ENCODE measurements at regions not wholly inside any gene's neighbourhood (a gene's known extent, or its start where the extent isn't known, plus 50 kb on each side); places are given as distances from the start of the nearest gene placed in this dataset.
A peak's percentile ranks its signal among the peaks of the same experiment; 100 is the strongest.

DNA sequence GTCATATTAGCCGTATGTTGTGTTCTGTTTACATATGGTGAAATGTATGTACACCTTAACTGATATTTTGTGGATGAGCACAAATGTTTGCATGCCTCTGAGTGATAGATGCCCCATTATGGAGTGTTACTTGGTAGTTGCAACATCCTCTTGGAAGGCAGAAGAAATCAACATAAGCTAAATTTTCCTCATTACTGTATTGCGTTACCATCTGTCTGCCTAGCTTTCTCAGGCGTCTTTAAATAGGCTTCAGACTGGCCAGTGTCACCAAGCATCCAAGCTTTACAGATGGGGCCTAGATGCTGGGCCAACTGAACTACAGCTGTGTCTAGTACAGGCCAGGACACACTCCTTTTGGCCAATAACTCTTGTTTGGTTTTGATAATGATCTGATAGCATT lies 250.6 kb downstream of the SAMD5 start:
- peak overlapping the region; percentile 48 for H3K27ac ChIP-seq
- H3K4me1 ChIP-seq (replicated peaks): peaks cover 23% of the 10 kb centered on the region
- no peaks in the 10 kb centered on the region for H3K27me3 ChIP-seq (replicated peaks)
- DNase-seq (ENCODE audit: low read depth in 1 of 2, low spot score in 2 of 2): peak in 1 of 2 experiments; percentile 31
- no peak overlapping the region for H3K4me3 ChIP-seq
- H3K9me3 ChIP-seq (replicated peaks): no peaks in the 10 kb centered on the region
- no peaks in the 10 kb centered on the region for H3K36me3 ChIP-seq

GRCh38 chr6:147759536-147759935 lies 251.0 kb downstream of the SAMD5 start:
- Histone ChIP-seq H3K4me3 (no peak overlapping the region), H3K27me3 (replicated peaks) (no peaks in the 10 kb centered on the region), H3K27ac (peak overlapping the region; percentile 48), H3K9me3 (replicated peaks) (no peaks in the 10 kb centered on the region), H3K4me1 (replicated peaks) (peaks cover 23% of the 10 kb centered on the region), H3K36me3 (no peaks in the 10 kb centered on the region)
- DNase-seq (ENCODE audit: low read depth in 1 of 2, low spot score in 2 of 2): no peak

DNA sequence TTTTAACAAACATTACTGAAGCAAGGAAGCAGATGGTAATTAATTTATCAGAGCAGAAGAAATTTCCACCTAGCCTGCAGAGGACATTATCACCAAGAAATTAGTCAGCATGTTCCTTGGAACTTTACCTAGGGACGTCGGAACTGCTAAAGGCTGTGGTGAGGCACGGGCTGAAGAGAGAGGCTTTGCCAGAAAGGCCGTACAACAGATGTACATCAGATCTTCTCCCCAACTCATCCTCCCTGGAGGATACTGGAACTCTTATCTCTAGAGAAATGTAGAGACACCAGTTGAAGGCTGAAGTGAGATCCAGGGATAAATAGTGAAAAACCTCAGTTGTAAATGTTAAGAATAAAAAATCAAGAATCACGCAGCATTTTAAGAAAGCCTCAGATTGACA lies 257.1 kb downstream of the SAMD5 start:
- Histone ChIP-seq H3K36me3 (no peaks in the 10 kb centered on the region), H3K4me3 (no peak overlapping the region), H3K9me3 (replicated peaks) (no peaks in the 10 kb centered on the region), H3K27ac (no peak overlapping the region), H3K4me1 (replicated peaks) (0 out of 2 replicates have a peak, but pooled peaks cover 3% of the 10 kb centered on the region), H3K27me3 (replicated peaks) (no peaks in the 10 kb centered on the region)
- no peak for DNase-seq (ENCODE audit: low read depth in 1 of 2, low spot score in 2 of 2)

DNA sequence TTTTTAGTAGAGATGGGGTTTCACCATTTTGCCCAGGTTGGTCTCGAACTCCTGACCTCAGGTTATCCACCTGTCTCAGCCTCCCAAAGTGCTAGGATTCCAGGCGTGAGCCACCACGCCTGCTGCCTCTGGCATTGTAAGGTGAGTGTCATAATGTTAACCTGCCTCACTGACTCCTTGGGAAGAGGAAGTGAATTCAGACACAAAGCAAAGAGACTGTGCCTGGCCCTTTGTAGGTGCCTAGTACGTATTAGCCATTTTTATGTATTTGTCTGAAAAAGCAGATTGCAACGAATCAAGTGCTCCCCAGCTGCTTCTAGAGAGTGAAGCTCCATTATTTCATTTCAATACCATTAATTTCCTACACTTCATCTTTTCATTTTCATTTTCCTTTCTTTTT lies 260.5 kb downstream of the SAMD5 start:
- H3K9me3 ChIP-seq (replicated peaks): no peaks in the 10 kb centered on the region
- DNase-seq (ENCODE audit: low read depth in 1 of 2, low spot score in 2 of 2): no peak

DNA sequence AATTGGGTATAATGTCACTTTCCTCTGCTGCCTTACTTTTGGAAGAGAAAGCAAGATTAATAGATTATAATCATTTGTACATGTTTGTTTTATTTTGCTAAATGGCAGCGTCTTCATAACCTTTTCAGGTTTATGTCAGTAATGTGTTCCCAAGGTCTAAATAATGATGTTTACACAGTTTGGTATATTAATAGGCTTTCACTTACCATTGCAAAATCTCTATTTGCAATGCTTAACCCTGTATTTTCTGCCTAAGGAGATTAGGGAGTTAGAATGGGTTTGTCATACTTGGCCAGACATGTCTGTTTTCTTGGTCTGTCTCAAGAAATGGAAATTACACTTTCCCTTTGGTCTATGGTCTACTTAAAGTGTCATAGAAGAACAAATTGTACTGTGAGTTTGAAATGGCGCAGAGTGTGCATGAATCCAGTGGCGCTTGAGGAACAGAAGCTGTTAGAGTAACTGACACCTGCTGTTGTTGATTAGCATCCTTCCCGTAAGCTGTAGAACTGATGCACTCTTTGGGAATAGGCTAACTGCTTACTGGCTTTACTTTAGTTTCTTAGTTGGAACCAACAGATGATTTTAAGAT lies 261.1 kb downstream of the SAMD5 start:
- Histone ChIP-seq H3K27me3 (replicated peaks) (no peaks in the 10 kb centered on the region), H3K27ac (no peak overlapping the region), H3K4me1 (replicated peaks) (no peaks in the 10 kb centered on the region), H3K36me3 (no peaks in the 10 kb centered on the region), H3K9me3 (replicated peaks) (no peaks in the 10 kb centered on the region), H3K4me3 (no peak overlapping the region)
- no peak for DNase-seq (ENCODE audit: low read depth in 1 of 2, low spot score in 2 of 2)

More for the DNA sequence above, 260.5 kb downstream of the SAMD5 start:
- H3K4me1 ChIP-seq (replicated peaks): no peaks in the 10 kb centered on the region
- no peak overlapping the region for H3K27ac ChIP-seq
- H3K27me3 ChIP-seq (replicated peaks): no peaks in the 10 kb centered on the region
- no peak overlapping the region for H3K4me3 ChIP-seq
- H3K36me3 ChIP-seq: no peaks in the 10 kb centered on the region

DNA sequence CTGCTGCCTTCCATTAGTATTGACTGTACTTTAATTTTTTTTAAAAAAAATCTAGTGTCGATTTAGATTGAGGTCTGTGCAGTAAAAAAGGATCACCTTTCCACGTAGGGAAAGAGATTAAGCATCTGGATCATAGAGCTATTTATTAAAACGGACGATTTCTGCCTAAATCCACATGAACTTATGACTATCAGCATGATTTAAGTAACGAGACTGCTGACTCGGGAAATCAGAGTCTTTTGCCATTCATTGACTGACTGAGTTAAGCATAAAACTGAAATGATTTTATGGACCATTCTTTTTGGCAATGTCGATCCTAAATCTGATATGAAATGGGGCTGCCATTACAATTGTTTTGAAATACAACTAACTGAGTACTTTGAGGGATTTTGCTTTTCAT lies 261.7 kb downstream of the SAMD5 start:
- no peaks in the 10 kb centered on the region for H3K9me3 ChIP-seq (replicated peaks)
- H3K27me3 ChIP-seq (replicated peaks): no peaks in the 10 kb centered on the region
- no peak overlapping the region for H3K4me3 ChIP-seq
- no peak overlapping the region for H3K27ac ChIP-seq
- no peaks in the 10 kb centered on the region for H3K36me3 ChIP-seq
- no peak for DNase-seq (ENCODE audit: low read depth in 1 of 2, low spot score in 2 of 2)
- no peaks in the 10 kb centered on the region for H3K4me1 ChIP-seq (replicated peaks)

GRCh38 chr6:147772724-147773123 lies 264.2 kb downstream of the SAMD5 start:
- H3K4me1 ChIP-seq (replicated peaks): no peaks in the 10 kb centered on the region
- DNase-seq (ENCODE audit: low read depth in 1 of 2, low spot score in 2 of 2): no peak
- H3K27me3 ChIP-seq (replicated peaks): no peaks in the 10 kb centered on the region
- no peak overlapping the region for H3K4me3 ChIP-seq
- no peaks in the 10 kb centered on the region for H3K36me3 ChIP-seq
- H3K9me3 ChIP-seq (replicated peaks): no peaks in the 10 kb centered on the region
- H3K27ac ChIP-seq: no peak overlapping the region

DNA sequence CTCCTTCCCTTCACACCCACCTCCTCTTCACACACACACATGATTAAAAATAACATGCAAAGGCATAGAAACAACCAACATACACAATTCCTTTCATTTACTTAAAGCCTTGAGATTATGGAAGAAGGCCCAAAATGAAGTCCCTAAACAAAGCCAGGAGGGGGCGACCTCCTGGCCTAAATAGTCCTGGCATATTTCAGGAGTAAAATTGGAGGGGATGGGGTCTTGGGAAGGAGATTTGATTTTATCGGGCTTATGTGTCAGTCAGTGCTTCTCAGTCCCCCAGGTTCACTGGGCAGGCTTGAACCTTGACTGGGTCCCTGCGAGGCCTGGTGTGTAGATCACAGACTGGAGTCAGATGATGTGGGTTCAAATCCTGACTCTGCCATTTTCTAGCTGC lies 266.4 kb downstream of the SAMD5 start:
- Histone ChIP-seq H3K27ac (no peak overlapping the region), H3K36me3 (no peaks in the 10 kb centered on the region), H3K4me3 (no peak overlapping the region), H3K27me3 (replicated peaks) (no peaks in the 10 kb centered on the region), H3K9me3 (replicated peaks) (no peaks in the 10 kb centered on the region), H3K4me1 (replicated peaks) (no peaks in the 10 kb centered on the region)
- DNase-seq (ENCODE audit: low read depth in 1 of 2, low spot score in 2 of 2): no peak

- H3K9me3 ChIP-seq (replicated peaks): no peaks in the 10 kb centered on the region
- no peaks in the 10 kb centered on the region for H3K4me1 ChIP-seq (replicated peaks)
- H3K27ac ChIP-seq: no peak overlapping the region
- H3K36me3 ChIP-seq: no peaks in the 10 kb centered on the region
- no peak for DNase-seq (ENCODE audit: low read depth in 1 of 2, low spot score in 2 of 2)
- no peak overlapping the region for H3K4me3 ChIP-seq
- no peaks in the 10 kb centered on the region for H3K27me3 ChIP-seq (replicated peaks)
These were observed 268.2 kb downstream of the SAMD5 start for GRCh38 chr6:147776631-147777213.

- Histone ChIP-seq H3K4me3 (no peak overlapping the region), H3K4me1 (replicated peaks) (peaks cover 7% of the 10 kb centered on the region)
These were observed 271.1 kb downstream of the SAMD5 start for GRCh38 chr6:147779624-147780023.

DNA sequence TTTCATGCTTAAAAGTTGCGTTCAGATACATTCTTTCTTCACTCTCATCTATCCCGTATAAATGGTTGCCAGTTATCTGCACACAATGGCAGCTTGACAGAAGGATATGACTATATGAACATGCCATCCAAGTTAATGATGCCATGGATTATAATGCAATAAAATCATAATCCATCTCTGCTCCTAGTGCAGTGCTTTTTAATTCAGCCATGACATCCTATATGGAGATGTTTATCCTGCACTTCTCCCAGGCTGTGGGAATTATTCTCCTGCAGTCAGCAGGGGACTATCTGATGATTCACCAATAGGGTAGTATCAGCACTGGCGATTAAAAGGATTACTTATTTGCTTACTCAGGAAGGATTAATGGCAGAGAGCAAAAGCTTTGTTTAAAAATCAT lies 273.8 kb downstream of the SAMD5 start:
- DNase-seq (ENCODE audit: low read depth in 1 of 2, low spot score in 2 of 2): peak in 1 of 2 experiments; percentile 36

More at GRCh38 chr6:147779624-147780023, 271.1 kb downstream of the SAMD5 start:
- Histone ChIP-seq H3K9me3 (replicated peaks) (no peaks in the 10 kb centered on the region), H3K27me3 (replicated peaks) (no peaks in the 10 kb centered on the region), H3K36me3 (no peaks in the 10 kb centered on the region), H3K27ac (no peak overlapping the region)
- no peak for DNase-seq (ENCODE audit: low read depth in 1 of 2, low spot score in 2 of 2)

DNA sequence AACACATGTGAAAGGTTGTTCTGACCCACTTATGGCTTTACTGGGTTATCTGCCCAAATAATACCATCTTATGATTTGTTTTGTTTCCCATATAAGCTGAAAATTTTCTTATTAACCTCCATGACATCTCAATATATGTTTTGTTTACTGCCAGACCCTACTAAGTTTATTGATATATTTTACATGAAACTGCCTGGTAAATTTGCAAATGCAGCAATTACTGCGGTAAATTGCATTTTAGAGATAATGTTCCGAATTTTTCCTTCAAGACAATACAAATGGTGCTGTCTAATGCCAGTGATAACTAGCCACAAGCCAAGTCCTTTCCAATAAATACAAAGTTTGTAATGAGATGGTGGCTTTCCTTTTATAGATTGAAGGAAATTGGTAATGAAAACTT lies 275.9 kb downstream of the SAMD5 start:
- DNase-seq (ENCODE audit: low read depth in 1 of 2, low spot score in 2 of 2): no peak
- Histone ChIP-seq H3K27ac (no peak overlapping the region), H3K27me3 (replicated peaks) (no peaks in the 10 kb centered on the region), H3K36me3 (no peaks in the 10 kb centered on the region), H3K9me3 (replicated peaks) (no peaks in the 10 kb centered on the region), H3K4me1 (replicated peaks) (peaks cover 7% of the 10 kb centered on the region), H3K4me3 (no peak overlapping the region)

More for the DNA sequence above, 273.8 kb downstream of the SAMD5 start:
- no peaks in the 10 kb centered on the region for H3K9me3 ChIP-seq (replicated peaks)
- no peaks in the 10 kb centered on the region for H3K36me3 ChIP-seq
- H3K27ac ChIP-seq: no peak overlapping the region
- no peak overlapping the region for H3K4me3 ChIP-seq
- H3K4me1 ChIP-seq (replicated peaks): peaks cover 7% of the 10 kb centered on the region
- H3K27me3 ChIP-seq (replicated peaks): no peaks in the 10 kb centered on the region

DNA sequence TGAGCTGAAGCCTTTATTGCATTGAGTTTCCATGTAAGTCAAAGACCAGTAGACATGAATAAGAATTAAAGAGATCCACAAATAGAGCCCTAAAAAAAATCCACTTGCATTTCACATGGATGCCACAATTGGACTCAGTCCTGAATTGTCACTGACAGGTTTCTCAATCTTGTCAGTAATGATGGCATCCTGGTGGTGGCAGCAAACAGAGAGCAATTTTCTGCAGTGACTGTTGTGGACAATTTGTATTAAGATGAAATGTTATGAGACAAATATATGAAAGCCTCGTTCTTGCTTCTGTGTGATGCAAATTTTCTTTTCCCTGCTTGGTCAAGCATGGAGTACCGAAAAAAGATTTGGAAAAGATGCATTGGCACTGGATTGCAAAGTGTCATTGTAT lies 278.9 kb downstream of the SAMD5 start:
- H3K36me3 ChIP-seq: no peaks in the 10 kb centered on the region
- DNase-seq (ENCODE audit: low read depth in 1 of 2, low spot score in 2 of 2): no peak
- H3K4me3 ChIP-seq: no peak overlapping the region
- peaks cover 3% of the 10 kb centered on the region for H3K4me1 ChIP-seq (replicated peaks)
- H3K9me3 ChIP-seq (replicated peaks): no peaks in the 10 kb centered on the region
- no peaks in the 10 kb centered on the region for H3K27me3 ChIP-seq (replicated peaks)
- H3K27ac ChIP-seq: no peak overlapping the region

DNA sequence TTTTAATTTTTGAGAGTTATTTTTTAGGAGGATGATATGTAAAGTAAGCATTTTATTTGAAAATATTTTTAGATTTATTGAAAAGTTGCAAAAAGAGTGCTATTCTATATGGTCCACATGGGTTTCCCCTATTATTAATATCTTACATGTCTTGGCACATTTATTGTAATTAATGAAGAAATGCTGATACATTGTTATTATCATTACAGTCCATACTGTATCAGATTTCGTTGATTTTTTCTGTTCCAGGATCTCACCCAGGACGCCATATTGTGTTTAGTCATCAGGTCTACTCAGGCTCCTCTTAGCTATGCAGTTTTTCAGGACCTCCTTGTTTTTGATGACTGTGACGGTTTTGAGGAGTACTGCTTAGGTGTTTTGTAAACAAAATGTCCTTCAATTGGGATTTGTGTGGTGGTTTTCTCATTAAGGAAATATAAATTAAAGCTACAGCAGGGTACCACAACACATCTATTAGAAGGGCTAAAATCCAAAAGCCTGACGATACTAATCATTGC lies 281.0 kb downstream of the SAMD5 start:
- Histone ChIP-seq H3K27ac (no peak overlapping the region), H3K4me3 (no peak overlapping the region), H3K36me3 (no peaks in the 10 kb centered on the region), H3K9me3 (replicated peaks) (no peaks in the 10 kb centered on the region), H3K27me3 (replicated peaks) (no peaks in the 10 kb centered on the region), H3K4me1 (replicated peaks) (no peaks in the 10 kb centered on the region)
- no peak for DNase-seq (ENCODE audit: low read depth in 1 of 2, low spot score in 2 of 2)
